Fibroblast of skin of right quadriceps (primary cell): ENCODE measurements at regions not wholly inside any gene's neighbourhood (a gene's known extent, or its start where the extent isn't known, plus 50 kb on each side); places are given as distances from the start of the nearest gene placed in this dataset.

Experiments used
- DNase-seq: peaks from one replicate; pipeline ENCODE4 v3.0.0-alpha.2; 2013

DNA sequence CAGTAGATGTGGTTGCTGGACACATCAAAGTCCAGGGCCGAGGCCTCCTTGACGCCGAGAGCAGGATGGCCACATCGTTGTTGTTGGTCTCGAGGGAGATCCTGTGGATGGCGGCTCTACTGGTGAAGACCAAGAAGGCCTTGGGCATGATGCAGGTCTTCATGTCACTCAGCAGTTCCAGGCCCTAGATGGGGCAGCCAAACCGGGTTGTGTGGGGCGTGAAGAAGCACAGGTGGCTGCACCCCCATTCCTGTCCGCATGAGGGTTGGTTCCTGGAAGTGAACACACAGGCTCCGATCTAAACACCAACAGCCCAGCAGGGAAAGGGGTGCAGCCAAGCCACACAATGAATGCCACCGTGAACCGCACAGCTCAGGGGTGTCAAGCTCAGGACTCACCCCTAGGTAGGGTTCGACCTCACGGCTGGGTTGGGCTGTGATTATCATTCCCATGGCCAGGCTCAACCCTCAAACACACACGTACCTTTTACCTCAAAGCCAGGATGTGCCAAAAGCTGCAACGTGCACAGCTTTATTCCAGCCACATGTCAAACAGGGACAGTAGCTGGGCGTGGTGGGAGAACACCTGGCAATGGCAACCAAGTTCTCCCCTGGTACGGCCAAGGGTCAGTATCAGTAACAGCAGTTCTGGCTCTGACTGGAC, 132.3 kb downstream of the CRYBB2 start:
- no peak for DNase-seq

GRCh38 chr22:25352294-25352680, 132.8 kb downstream of the CRYBB2 start:
- DNase-seq, result no peak

- no peak for DNase-seq
These were observed 134.3 kb downstream of the CRYBB2 start for GRCh38 chr22:25353516-25354445.

DNA sequence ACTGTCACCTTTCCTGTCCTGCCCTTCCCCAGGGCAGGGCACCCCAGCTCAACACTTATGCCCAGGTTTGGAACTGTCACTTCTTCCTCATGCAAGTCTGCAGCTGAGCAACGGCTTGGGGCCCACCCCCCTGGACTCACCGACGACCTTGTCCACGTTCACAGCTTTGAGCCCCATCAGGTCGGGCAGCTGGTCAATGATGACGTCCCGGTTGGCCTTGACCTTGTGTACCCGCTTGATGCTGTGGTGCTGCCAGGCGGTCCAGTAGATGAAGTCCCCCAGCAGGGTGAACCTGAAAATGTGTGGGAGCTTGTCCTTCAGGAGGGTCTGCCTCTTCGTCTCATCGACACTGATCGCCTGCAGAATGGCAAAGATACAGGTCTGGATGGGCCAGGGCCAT, 135.0 kb downstream of the CRYBB2 start:
- DNase-seq, result no peak

GRCh38 chr22:25357132-25357455, 137.7 kb downstream of the CRYBB2 start:
- no peak for DNase-seq

GRCh38 chr22:25357606-25358420, 138.4 kb downstream of the CRYBB2 start:
- no peak for DNase-seq

- DNase-seq, result no peak
These were observed 139.2 kb downstream of the CRYBB2 start for GRCh38 chr22:25358421-25359170.

- no peak for DNase-seq
These were observed 140.3 kb downstream of the CRYBB2 start for GRCh38 chr22:25359601-25360261.

- DNase-seq, result no peak
These were observed 141.0 kb downstream of the CRYBB2 start for GRCh38 chr22:25360411-25360810.

DNA sequence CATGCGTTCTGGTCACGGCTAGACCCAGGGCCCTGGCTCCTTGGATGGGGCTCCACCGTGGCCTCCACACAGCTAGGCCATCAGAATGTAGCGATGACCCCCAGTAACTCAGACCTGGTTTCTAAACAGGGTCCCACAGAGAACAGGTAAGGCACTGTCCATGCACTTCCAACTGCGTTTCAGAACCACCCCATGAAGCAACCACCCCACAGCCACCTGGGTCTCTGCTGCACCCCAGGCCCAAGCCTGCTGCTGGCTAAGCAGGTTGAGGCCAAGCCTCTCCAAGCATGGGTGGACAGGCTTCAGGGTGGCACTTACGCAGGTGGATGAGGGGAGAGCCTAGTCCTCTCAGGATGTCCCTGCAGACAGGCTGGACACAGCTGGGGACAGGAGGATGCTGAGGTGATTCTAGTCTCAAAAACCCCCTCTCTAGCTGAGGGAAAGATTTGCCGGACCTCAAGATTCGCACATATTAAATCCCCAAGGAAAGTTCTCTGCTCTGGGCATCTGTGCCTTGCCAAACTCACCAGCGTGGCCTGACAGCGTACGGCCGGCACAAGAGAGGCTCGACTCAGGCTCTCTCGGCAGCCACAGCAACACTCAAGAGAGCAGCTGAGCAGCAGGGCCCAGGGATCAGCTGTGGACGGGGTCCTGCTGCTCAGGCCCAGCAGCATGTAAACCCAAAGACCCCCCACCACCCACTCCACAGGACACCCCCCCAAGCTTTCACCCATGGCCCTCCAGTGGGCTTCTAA, 141.6 kb downstream of the CRYBB2 start:
- DNase-seq, result no peak

DNA sequence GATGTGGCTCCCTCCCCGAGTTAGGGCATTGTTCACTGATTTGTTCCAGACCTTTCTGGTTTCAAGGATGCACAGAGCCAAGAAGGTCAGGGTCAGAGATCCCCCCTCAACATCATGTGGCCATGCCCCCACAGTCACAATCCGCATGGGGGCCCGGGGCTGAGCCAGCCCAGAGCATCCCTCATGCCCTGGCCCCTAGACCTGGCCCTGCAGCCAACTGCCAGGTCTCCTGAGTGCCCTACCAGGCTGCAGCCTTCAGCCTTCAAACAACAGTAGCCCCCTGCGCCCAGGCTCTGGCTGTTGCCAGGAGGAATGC, 142.4 kb downstream of the CRYBB2 start:
- DNase-seq, result no peak

GRCh38 chr22:25362215-25362882, 142.9 kb downstream of the CRYBB2 start:
- peak; percentile 42 for DNase-seq

DNA sequence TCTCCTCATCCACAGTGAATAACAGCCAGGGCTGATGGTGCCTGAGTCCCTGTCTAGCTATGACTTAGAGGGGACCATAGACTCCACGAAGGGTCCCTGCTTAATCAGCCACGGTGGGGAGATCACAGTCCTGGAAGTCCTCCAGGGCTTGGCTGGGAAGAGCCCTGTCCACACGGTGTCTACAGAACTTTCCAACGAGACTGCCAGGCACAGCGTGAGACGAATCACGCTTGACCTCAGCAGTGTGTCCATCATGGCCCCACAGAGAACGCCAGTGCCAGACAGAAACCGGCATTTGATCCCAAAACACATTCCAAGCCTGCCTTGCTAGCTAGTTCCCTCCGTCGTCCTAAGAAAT, 143.4 kb downstream of the CRYBB2 start:
- no peak for DNase-seq

DNA sequence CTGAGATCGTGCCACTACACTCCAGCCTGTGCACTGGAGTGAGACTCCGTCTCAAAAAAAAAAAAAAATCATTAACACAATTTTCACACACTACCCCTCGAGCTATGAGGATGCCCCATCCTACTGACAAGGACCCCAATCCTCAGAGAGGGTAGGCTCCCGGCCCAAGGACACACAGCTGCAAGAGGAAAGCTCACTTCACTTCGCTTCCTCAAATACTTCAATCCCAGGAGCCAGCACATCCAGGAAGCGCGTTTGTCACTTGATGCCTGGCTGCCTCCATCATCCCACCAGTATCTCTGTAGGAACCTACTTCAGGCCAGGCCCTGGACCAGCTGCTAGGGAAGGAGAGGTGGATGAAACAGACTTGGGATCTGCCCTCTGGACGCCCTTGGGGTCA, 144.0 kb downstream of the CRYBB2 start:
- no peak for DNase-seq

DNA sequence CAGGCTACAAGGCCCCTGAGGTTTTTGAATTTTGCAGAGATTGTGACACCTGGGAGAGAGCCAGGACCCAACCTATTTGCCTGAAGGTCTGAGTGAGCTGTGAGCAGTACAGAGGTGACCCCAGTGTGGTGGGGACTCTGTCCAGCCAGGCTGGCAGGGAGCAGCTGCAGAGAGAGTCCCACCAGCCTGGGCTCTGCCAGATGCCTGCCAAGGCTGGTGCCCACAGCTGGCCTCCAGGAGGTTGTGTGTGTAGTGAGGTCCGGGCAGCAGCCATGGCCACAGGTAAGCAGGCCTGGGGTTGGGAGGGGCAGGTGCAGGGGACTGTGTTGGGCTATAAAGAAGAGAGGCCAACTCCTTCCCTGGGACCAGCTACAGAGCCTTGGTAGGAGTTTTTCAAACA, 144.8 kb downstream of the CRYBB2 start:
- no peak for DNase-seq

DNA sequence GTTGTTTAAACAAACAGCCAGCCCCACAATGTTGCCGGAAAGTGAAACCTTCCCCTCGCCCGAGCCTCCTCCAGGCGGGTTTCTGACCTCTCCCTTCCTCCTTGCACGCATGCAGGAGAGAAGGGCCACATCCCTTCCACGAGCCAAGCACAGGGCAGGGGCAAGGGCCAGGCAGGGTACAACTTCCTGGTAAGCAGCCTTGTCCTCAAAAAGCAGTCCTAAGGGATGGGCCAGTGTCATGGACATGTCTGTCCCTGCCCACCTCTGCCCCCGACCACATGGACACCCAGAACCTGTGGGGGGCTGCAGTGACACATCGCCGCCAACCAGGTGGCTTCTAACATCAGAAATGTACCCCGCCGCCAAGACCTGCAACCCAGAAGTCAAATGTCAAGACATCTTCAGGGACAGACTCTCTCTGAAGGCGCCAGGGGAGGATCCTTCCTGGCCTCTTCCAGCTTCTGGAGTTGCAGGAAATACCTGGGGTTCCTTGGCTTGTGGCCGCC, 145.3 kb downstream of the CRYBB2 start:
- no peak for DNase-seq

DNA sequence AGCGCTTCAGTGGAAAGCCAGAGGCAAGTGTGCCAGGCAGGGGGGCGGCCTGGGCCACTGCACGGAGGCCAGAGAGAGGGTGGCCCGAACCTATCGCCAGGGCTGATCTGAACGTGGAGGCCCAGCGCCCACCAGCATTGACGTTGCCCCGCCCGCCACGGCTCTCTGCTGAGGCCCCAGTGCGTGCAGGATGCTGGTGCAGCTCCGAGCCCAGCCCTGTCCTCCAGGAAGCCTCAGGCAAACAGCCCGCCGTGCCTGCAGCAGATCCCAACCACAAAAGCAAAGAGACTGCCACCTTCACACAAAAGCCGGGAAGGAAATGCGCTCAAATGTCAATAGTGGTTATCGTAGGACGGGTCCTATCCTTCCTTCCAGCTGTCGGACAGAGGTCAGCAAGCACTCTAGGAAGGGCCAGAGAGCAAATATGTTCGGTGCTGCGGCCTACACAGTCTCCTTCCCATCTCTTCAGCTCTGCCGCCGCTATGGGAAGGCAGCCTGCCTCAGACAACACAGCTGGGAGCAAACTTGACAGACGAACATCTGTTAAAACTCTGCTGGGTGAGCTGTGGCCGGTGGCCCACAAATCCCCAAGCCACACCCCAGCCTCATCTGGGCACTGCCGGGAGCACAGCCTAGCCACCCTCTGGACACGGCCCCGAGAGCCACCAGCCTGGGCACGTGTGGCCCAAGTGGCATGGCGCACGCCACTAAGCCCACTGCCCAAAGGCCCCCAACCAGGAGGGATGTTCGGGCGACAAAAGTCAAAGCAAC, 146.2 kb downstream of the CRYBB2 start:
- DNase-seq, result no peak

DNA sequence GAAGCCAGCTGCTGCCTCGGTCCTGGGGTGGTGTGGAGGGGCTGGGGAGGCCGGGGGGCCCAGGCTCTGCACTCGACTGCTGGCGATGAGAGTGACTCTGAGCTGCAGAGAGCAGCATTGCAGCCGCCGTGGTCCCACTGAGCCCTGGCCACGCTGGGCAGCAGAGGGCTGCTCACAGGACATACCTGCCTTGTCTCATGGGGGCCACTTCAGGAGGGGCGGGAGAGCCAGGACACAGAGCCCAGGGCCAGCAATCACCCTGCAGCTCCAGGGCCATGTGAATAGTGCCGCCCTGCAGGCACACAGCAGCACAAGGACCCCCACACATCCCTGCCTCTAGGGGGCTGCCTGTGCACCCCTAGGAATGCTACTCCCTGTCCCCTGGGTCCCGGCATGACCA, 147.0 kb downstream of the CRYBB2 start:
- DNase-seq, result no peak

- DNase-seq, result no peak
These were observed 147.5 kb downstream of the CRYBB2 start for GRCh38 chr22:25366876-25367466.

GRCh38 chr22:25367756-25368155, 148.3 kb downstream of the CRYBB2 start:
- DNase-seq, result no peak
